HCT116 (cell line): ENCODE measurements at regions not wholly inside any gene's neighbourhood (a gene's known extent, or its start where the extent isn't known, plus 50 kb on each side); places are given as distances from the start of the nearest gene placed in this dataset.

ENCODE experiments used
- ATAC-seq: fragments of 200-7000 bp; cut with Tn5 transposase; 2 replicates; pipeline ENCODE4 v1.9.1; 2020; ENCODE audit warnings: mild to moderate bottlenecking, moderate library complexity
- BruUV-seq: library from RNA; stranded (reverse); fragments of 400-500 nt; replicated peaks from 2 replicates; lab custom pipeline; 2021; lab: Mats Ljungman, UMichigan
- CTCF ChIA-PET: fragments of 300-600 bp; sonication (Branson Sonifier 250); formaldehyde crosslinking; loops from one replicate; lab custom pipeline; 2021; ENCODE audit warnings: antibody characterized with exemption; lab: Charles Lee
- POLR2A ChIA-PET: fragments of 300-600, 350-600 bp; sonication (Branson Sonifier 250); formaldehyde crosslinking; loops from one replicate; lab custom pipeline; 2021; ENCODE audit warnings: antibody characterized with exemption; lab: Charles Lee
- RAD21 ChIA-PET, 2 experiments: fragments of 300-600 bp; sonication (Branson Sonifier 250); formaldehyde crosslinking; loops; one replicate each; lab custom pipeline; 2023; ENCODE audit warnings: low total read pairs in 2 of 2; ENCODE audit not compliant: uncharacterized antibody in 2 of 2, unreplicated experiment in 2 of 2, low non-redundant PET in 1 of 2; lab: Charles Lee
- DNase-seq: peaks from one replicate; pipeline ENCODE4 v3.0.0-alpha.2; 2010; ENCODE audit warnings: low read depth, low spot score
- H2AFZ ChIP-seq: fragments of 200-600 bp; shearing (Covaris generic), sonication (generic); 2 replicates; pipeline ENCODE4 v1.6.1; 2017; ENCODE audit warnings: low read depth, mixed run types, mixed read lengths, antibody characterized with exemption, low read length; ENCODE audit not compliant: poor library complexity, severe bottlenecking
- H3K27ac ChIP-seq: 2 replicates; pipeline ENCODE4 v1.5.1; 2012; ENCODE audit warnings: low read depth, low read length
- H3K27me3 ChIP-seq: fragments of 200-600 bp; sonication (generic); 2 replicates; pipeline ENCODE4 v1.6.1; 2016; ENCODE audit warnings: mixed run types, low read length, mixed read lengths; ENCODE audit not compliant: insufficient read depth
- H3K36me3 ChIP-seq, 2 experiments: fragments of 200-500 bp in 1 of 2; fragments of 200-600 bp in 1 of 2; sonication (Bioruptor generic) in 1 of 2; sonication (generic) in 1 of 2; 2 replicates each; pipeline versions ENCODE4 v1.5.1 to v1.6.1; 2014 to 2016; ENCODE audit warnings: low read length in 2 of 2, inconsistent platforms in 1 of 2, mixed read lengths in 1 of 2, mixed run types in 1 of 2; ENCODE audit not compliant: insufficient read depth in 2 of 2, control insufficient read depth in 1 of 2
- H3K4me1 ChIP-seq, 2 experiments: fragments of 200-600 bp in 1 of 2; sonication (generic) in 1 of 2; 2 replicates each; pipeline versions ENCODE4 v1.5.1 to v1.6.1; 2012 to 2017; ENCODE audit warnings: low read length in 2 of 2, inconsistent platforms in 1 of 2, mild to moderate bottlenecking in 1 of 2, mixed read lengths in 1 of 2, mixed run types in 1 of 2, moderate library complexity in 1 of 2; ENCODE audit not compliant: insufficient read depth in 2 of 2, control insufficient read depth in 1 of 2
- H3K4me2 ChIP-seq: fragments of 200-600 bp; sonication (generic); 2 replicates; pipeline ENCODE4 v1.6.1; 2017; ENCODE audit warnings: mixed run types, low read length, mixed read lengths
- H3K4me3 ChIP-seq, 2 experiments: fragments of 200-600 bp in 1 of 2; sonication (generic) in 1 of 2; replicated peaks in 1 of 2; 2 replicates each; pipeline ENCODE4 v1.5.1; 2011 to 2016; ENCODE audit warnings: low read length in 2 of 2, control low read depth in 1 of 2, low read depth in 1 of 2, mild to moderate bottlenecking in 1 of 2, mixed read lengths in 1 of 2, mixed run types in 1 of 2
- H3K79me2 ChIP-seq: fragments of 200-600 bp; sonication (generic); 2 replicates; pipeline ENCODE4 v1.6.1; 2017; ENCODE audit warnings: mild to moderate bottlenecking, mixed run types, low read length, moderate library complexity, mixed read lengths; ENCODE audit not compliant: insufficient read depth
- H3K9ac ChIP-seq: fragments of 200-600 bp; sonication (generic); 2 replicates; pipeline ENCODE4 v1.6.1; 2016; ENCODE audit warnings: low read length, mixed read lengths
- H3K9me2 ChIP-seq: fragments of 200-600 bp; sonication (generic), shearing (Covaris generic); 2 replicates; pipeline ENCODE4 v1.6.1; 2017; ENCODE audit warnings: mixed run types, mild to moderate bottlenecking, moderate library complexity; ENCODE audit not compliant: insufficient read depth
- H3K9me3 ChIP-seq, 2 experiments: fragments of 200-500 bp in 1 of 2; fragments of 200-600 bp in 1 of 2; sonication (Bioruptor generic) in 1 of 2; sonication (generic) in 1 of 2; 2 replicates each; pipeline ENCODE4 v1.6.1; 2014 to 2017; ENCODE audit warnings: low read length in 2 of 2, mixed read lengths in 2 of 2, inconsistent platforms in 1 of 2, low read depth in 1 of 2, mild to moderate bottlenecking in 1 of 2, mixed run types in 1 of 2, moderate library complexity in 1 of 2; ENCODE audit not compliant: control insufficient read depth in 1 of 2, insufficient read depth in 1 of 2
- H4K20me1 ChIP-seq: fragments of 200-600 bp; sonication (generic), shearing (Covaris generic); 2 replicates; pipeline ENCODE4 v1.6.1; 2017; ENCODE audit warnings: mixed run types, mild to moderate bottlenecking, moderate library complexity; ENCODE audit not compliant: insufficient read depth
- CTCF ChIP-seq, 3 experiments: fragments of 200-600 bp in 1 of 3; sonication (generic) in 1 of 3; IDR thresholded peaks in 2 of 3; conservative IDR thresholded peaks in 1 of 3; 2 replicates each; pipeline ENCODE4 v1.5.1; 2012 to 2017; ENCODE audit warnings: low read depth in 2 of 3, low read length in 2 of 3, antibody characterized with exemption in 1 of 3, borderline replicate concordance in 1 of 3, control low read depth in 1 of 3, mild to moderate bottlenecking in 1 of 3, mixed read lengths in 1 of 3, mixed run types in 1 of 3, moderate library complexity in 1 of 3; ENCODE audit not compliant: insufficient read depth in 1 of 3
- EGR1 ChIP-seq: IDR thresholded peaks from 2 replicates; pipeline ENCODE4 v1.6.1; 2012; ENCODE audit warnings: low read depth
- FOSL1 ChIP-seq: IDR thresholded peaks from 2 replicates; pipeline ENCODE4 v1.6.1; 2012; ENCODE audit warnings: low read depth
- RAD21 ChIP-seq: IDR thresholded peaks from 2 replicates; pipeline ENCODE4 v1.6.1; 2012; ENCODE audit warnings: low read depth, mild to moderate bottlenecking
- SRF ChIP-seq: IDR thresholded peaks from 2 replicates; pipeline ENCODE4 v1.6.1; 2012; ENCODE audit warnings: low read depth
- ZBTB33 ChIP-seq: IDR thresholded peaks from 2 replicates; pipeline ENCODE4 v1.6.1; 2011; ENCODE audit warnings: mild to moderate bottlenecking, low read length, moderate library complexity; ENCODE audit not compliant: insufficient replicate concordance; ENCODE audit errors: extremely low read depth
- ZNF274 ChIP-seq: fragments of 200-500 bp; sonication (Bioruptor generic); IDR thresholded peaks from 2 replicates; pipeline ENCODE4 v1.6.1; 2014; ENCODE audit warnings: mild to moderate bottlenecking, low read depth, low read length, inconsistent platforms
- intact Hi-C: fragments of 100-400 bp; cut with micrococcal nuclease; formaldehyde crosslinking; loops from 2 replicates; pipeline ENCODE4 v1.10.0; 2022

- POLR2A ChIA-PET: no interaction called here
- Histone ChIP-seq H3K27ac (no peak overlapping the region), H3K79me2 (no peaks in the 10 kb centered on the region), H3K36me3 (no peaks in the 10 kb centered on the region), H3K9ac (no peak overlapping the region), H3K4me2 (no peak overlapping the region), H3K4me3 (no peak overlapping the region), H3K9me2 (no peaks in the 10 kb centered on the region), H4K20me1 (no peaks in the 10 kb centered on the region), H3K4me1 (no peaks in the 10 kb centered on the region), H2AFZ (no peak overlapping the region)
- peak; percentile 83 for ATAC-seq
- intact Hi-C loops: loop anchor here (1.0 kb wide), 3 partner anchors 1541 to 1887 kb away; no protein-coding TSS in a partner anchor
- BruUV-seq: no TSS peak
- TF ChIP-seq ZNF274: no peak
- peak; percentile 73 for TF ChIP-seq RAD21
- no peak for TF ChIP-seq EGR1
- TF ChIP-seq ZBTB33: no peak
- peak; percentile 53 to 96 (median 79); a peak in 5 of 6 replicates for TF ChIP-seq CTCF (IDR thresholded peaks at IDR 0.05 in 2 of 3, conservative IDR thresholded peaks at IDR 0.05 in 1 of 3; ENCODE audit: borderline replicate concordance in 1 of 3, insufficient read depth in 1 of 3, low read depth in 2 of 3, low read length in 2 of 3)
- TF ChIP-seq FOSL1: no peak
- TF ChIP-seq SRF: no peak
- TF ChIP-seq, all 23 proteins: peak for 2
- ChIA-PET RAD21 (no interaction called here), CTCF (interaction anchor here (0.8 to 1.4 kb wide), 4 partner anchors 1538 to 1887 kb away, joined by 3 to 7 read pairs (median 4); no protein-coding TSS in a partner anchor)
- Histone ChIP-seq H3K9me3 (no peaks in the 10 kb centered on the region), H3K27me3 (peaks cover 4% of the 10 kb centered on the region; the same call in 1 of the 2 replicates)
- DNase-seq: peak; percentile 12
Observed at GRCh38 chr19:30682999-30683536, 310.9 kb downstream of the ZNF536 start.
